Skeletal muscle tissue (tissue), 3 donors: ENCODE measurements at regions not wholly inside any gene's neighbourhood (a gene's known extent, or its start where the extent isn't known, plus 50 kb on each side); places are given as distances from the start of the nearest gene placed in this dataset.
A peak's percentile ranks its signal among the peaks of the same experiment; 100 is the strongest.

Experiments
- H3K27ac ChIP-seq: one replicate; pipeline ENCODE4 v1.7.0; 2013; ENCODE audit warnings: mild to moderate bottlenecking, low read depth, low read length, inconsistent platforms
- H3K27me3 ChIP-seq, 3 donors: one replicate each; pipeline ENCODE4 v1.7.0; 2013; ENCODE audit warnings: low read length in 3 of 3; ENCODE audit not compliant: control insufficient read depth in 3 of 3, insufficient read depth in 3 of 3
- H3K36me3 ChIP-seq, 3 donors: one replicate each; pipeline ENCODE4 v1.7.0; 2013; ENCODE audit warnings: low read length in 3 of 3; ENCODE audit not compliant: control insufficient read depth in 3 of 3, insufficient read depth in 3 of 3
- H3K4me1 ChIP-seq, 3 donors: one replicate each; pipeline ENCODE4 v1.7.0; 2013; ENCODE audit warnings: low read length in 3 of 3, mild to moderate bottlenecking in 3 of 3; ENCODE audit not compliant: control insufficient read depth in 3 of 3, insufficient read depth in 3 of 3
- H3K4me3 ChIP-seq, 3 donors: one replicate each; pipeline ENCODE4 v1.7.0; 2013; ENCODE audit warnings: low read length in 3 of 3
- H3K9ac ChIP-seq, 3 donors: one replicate each; pipeline ENCODE4 v1.7.0; 2013; ENCODE audit warnings: low read length in 3 of 3, mild to moderate bottlenecking in 3 of 3, moderate library complexity in 2 of 3, low read depth in 1 of 3
- H3K9me3 ChIP-seq, 3 donors: one replicate each; pipeline ENCODE4 v1.7.0; 2013; ENCODE audit warnings: low read length in 3 of 3; ENCODE audit not compliant: control insufficient read depth in 3 of 3
- donor health status: Osteomylitis.

DNA sequence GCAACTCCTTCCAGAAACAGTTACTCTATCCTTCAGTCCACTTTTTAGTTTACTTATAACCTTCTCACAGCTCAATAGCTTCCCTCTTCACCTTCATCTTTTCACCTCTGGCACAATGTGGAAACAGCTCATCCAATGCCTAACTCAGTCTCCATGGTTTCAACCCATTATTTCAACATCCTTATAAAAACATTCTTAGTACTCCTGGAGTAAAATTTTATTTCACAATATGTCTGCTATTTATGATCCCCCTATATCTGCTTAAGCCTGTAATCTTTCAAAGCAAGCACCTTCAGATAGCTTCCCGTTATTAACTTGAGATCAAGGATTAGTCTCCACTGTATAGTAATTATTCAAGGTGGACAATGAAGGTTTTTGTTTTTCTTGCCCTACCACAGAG is 156.3 kb downstream of the GASK1B start:
- H3K9me3 ChIP-seq = no peaks in the 10 kb centered on the region
- no peak overlapping the region for H3K27ac ChIP-seq
- no peaks in the 10 kb centered on the region for H3K27me3 ChIP-seq
- no peak overlapping the region for H3K9ac ChIP-seq
- H3K4me3 ChIP-seq = no peak overlapping the region
- no peaks in the 10 kb centered on the region for H3K36me3 ChIP-seq
- H3K4me1 ChIP-seq = peaks cover 0 to 2% (median 0%) of the 10 kb centered on the region in 3 donors

DNA sequence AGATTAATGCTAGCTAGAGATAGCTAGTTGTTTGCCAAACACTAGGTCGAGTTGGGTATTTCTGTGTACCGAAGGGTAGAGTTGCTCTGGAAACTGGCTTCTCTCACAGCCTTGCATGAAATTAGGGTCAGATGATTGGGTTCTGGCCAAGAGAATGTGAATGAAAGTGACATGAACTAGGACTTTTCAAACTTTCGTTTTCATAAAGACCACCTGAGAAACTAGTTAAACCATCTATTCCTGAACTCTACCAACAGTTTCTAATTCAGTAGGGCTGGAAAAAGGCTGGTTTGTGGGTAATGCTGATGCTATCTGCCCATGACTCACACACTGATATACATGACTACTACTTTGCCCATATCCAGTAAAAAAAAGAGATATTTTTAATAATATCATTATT is 157.6 kb downstream of the GASK1B start:
- Histone ChIP-seq H3K9me3 (no peaks in the 10 kb centered on the region), H3K36me3 (no peaks in the 10 kb centered on the region), H3K9ac (no peak overlapping the region), H3K27ac (no peak overlapping the region), H3K4me1 (no peaks in the 10 kb centered on the region), H3K27me3 (no peaks in the 10 kb centered on the region), H3K4me3 (no peak overlapping the region)

DNA sequence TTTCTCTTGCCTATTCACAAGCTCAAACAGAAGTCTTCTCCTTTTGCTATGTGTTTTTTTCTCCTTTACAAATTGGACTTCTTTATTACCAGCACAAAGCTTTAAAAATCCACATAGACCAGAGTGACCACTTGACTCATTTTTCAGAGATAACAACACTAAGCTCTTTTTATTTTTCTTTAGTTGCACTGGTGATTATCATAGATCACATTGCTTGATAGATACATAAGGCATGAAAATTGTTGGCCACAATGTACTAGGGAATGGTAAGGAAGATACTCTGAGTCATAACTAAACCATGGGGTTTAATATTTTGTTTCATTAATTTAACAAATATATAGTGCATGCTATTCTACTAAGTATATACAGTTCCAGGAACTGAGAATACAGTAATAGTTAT is 159.0 kb downstream of the GASK1B start:
- peaks cover 0 to under 1% (median 0%) of the 10 kb centered on the region in 3 donors for H3K4me1 ChIP-seq
- no peaks in the 10 kb centered on the region for H3K27me3 ChIP-seq
- no peak overlapping the region for H3K9ac ChIP-seq
- no peak overlapping the region for H3K4me3 ChIP-seq
- no peak overlapping the region for H3K27ac ChIP-seq
- H3K9me3 ChIP-seq = no peaks in the 10 kb centered on the region
- no peaks in the 10 kb centered on the region for H3K36me3 ChIP-seq

DNA sequence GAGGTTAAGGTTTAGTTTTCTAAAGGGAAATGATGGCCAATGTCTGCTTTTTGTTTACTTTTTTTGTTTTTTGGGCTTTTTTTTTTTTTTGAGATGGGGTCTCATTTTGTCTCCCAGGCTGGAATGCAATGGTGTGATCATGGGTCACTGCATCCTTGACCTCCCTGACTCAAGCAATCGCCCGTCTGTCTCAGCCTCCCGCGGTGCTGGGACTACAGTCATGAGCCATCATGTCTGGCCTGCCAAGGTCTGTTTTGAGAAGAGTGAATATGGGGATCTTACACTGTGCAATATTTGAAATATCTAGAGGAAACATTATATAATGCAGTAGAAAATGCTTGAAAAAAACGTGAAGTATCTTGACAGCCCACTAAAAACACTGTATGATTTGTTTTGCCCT is 162.5 kb downstream of the GASK1B start:
- no peak overlapping the region for H3K27ac ChIP-seq
- H3K4me1 ChIP-seq = peaks cover 0 to 3% (median 3%) of the 10 kb centered on the region in 3 donors

DNA sequence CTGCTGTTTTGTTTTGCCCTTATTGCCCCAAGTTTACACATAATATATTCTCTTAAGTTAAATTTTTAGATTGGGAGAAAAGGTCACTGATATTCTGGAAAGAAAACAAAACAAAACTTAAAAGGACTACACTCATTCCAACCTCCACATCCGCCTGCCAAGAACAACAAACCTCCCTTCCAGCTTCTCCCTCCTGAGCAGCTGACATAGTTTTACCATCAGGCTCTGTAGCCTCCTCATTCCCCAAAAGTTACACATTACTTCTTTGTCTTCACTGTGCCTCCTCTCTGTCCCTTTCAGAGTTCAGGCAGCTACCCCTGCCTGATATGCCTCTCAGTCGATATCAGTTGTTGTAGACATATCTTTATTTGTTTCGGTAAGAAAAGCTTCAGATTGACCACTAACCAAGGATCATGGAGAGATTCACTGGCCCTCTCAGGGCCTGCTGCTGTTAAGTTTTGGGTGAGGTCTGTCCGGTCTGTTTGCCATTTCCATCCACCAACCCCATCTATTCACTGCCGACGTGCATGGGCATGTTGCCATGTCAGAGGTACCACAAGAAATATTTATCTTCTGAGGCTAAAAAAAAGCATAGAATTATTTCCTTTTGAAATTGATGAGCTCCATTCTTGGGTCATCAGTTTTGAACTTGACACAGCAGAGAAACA is 164.1 kb downstream of the GASK1B start:
- Histone ChIP-seq H3K27me3 (no peaks in the 10 kb centered on the region), H3K27ac (peak overlapping the region; percentile 45), H3K9ac (no peak overlapping the region)

More for the DNA sequence above, 162.5 kb downstream of the GASK1B start:
- Histone ChIP-seq H3K36me3 (no peaks in the 10 kb centered on the region), H3K27me3 (no peaks in the 10 kb centered on the region), H3K9ac (no peak overlapping the region), H3K9me3 (no peaks in the 10 kb centered on the region), H3K4me3 (no peak overlapping the region)

DNA sequence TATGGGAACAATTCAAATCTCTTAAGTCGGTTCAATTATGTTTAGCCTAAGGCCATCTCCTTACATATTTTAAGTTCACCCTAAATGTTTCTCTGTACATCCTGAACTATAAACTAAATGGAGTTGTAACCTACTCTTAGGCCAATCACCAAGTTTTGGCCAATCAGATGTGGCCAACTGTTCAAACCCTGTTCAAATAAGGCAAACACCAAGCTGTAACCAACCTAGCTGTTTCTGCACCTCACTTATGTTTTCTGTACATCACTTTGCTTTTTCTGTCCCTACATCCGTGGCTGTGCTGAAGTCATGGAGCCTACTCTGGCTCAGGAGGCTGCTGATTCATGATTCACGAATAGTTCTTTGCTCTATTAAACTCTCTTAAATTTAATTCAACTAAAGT is 165.3 kb downstream of the GASK1B start:
- Histone ChIP-seq H3K27ac (peak overlapping the region; percentile 44), H3K9ac (no peak overlapping the region), H3K9me3 (no peaks in the 10 kb centered on the region), H3K27me3 (no peaks in the 10 kb centered on the region), H3K36me3 (no peaks in the 10 kb centered on the region), H3K4me3 (no peak overlapping the region), H3K4me1 (peaks cover 0 to 5% (median 3%) of the 10 kb centered on the region in 3 donors)

More for the DNA sequence above, 164.1 kb downstream of the GASK1B start:
- no peak overlapping the region for H3K4me3 ChIP-seq
- no peaks in the 10 kb centered on the region for H3K9me3 ChIP-seq
- peaks cover 0 to 5% (median 3%) of the 10 kb centered on the region in 3 donors for H3K4me1 ChIP-seq
- H3K36me3 ChIP-seq = no peaks in the 10 kb centered on the region

DNA sequence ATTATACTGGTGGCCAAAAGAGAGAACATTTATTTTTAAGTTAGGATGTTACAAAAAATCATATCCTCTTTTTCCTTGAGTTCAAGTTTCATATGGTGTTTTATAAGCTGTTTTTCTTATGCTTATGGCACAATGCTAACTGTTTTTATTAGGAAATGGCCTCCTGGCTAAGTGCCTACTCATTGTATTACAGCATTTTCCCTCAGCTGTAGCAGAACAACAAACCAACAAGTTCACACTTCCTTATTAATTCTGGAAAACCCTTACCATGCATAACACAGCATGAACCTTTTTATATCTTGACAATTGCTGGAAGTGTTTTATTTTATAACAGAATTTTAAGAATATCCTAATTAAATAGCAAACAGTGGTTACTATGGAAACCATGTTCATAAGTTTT is 165.8 kb downstream of the GASK1B start:
- Histone ChIP-seq H3K9ac (no peak overlapping the region), H3K4me1 (peaks cover 0 to 5% (median 3%) of the 10 kb centered on the region in 3 donors), H3K27ac (peak overlapping the region; percentile 44)

DNA sequence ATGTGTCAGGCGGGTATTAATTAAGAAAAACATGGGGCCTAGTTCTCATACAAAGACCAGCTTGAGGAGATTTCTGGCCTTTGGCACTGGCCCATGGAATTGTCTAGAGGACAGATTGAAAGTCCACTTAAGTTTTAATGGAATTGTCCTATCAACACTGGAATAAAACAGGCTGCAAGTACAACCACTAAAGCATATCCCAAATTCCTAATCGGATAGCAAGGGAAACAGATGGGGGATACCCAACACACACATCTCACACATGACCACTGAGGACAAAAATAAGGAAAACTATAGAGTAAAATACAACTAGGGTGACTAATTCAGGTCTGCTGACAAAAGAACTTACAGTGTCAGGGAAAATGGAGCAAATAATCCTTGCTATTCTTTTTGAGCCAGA is 167.8 kb downstream of the GASK1B start:
- Histone ChIP-seq H3K9ac (no peak overlapping the region), H3K4me1 (peaks cover 0 to 5% (median 3%) of the 10 kb centered on the region in 3 donors), H3K9me3 (no peaks in the 10 kb centered on the region), H3K4me3 (no peak overlapping the region), H3K36me3 (no peaks in the 10 kb centered on the region), H3K27ac (no peak overlapping the region), H3K27me3 (no peaks in the 10 kb centered on the region)

More for the DNA sequence above, 165.8 kb downstream of the GASK1B start:
- H3K4me3 ChIP-seq = no peak overlapping the region
- H3K36me3 ChIP-seq = no peaks in the 10 kb centered on the region
- H3K9me3 ChIP-seq = no peaks in the 10 kb centered on the region
- no peaks in the 10 kb centered on the region for H3K27me3 ChIP-seq

DNA sequence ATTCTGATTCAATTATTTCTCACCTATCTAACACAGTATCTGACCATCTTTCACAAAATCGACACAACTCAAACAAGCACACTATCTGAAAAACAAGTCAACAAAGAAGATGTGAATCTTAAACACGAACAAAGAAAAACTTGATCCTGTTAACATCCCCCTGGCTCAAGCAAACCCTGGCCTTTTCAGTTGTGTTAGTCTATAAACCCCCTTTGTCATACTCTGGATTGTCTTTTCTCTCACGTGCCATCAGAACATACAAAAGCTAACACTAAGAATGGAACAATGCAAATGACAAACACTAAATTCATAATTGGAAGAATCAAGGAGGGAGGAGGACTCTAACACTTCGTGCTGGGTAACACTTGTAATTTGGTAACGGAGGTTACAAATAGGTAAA is 168.7 kb downstream of the GASK1B start:
- Histone ChIP-seq H3K4me1 (peaks cover 0 to 5% (median 3%) of the 10 kb centered on the region in 3 donors), H3K36me3 (no peaks in the 10 kb centered on the region), H3K4me3 (no peak overlapping the region), H3K9ac (no peak overlapping the region), H3K27ac (no peak overlapping the region), H3K9me3 (no peaks in the 10 kb centered on the region), H3K27me3 (no peaks in the 10 kb centered on the region)

DNA sequence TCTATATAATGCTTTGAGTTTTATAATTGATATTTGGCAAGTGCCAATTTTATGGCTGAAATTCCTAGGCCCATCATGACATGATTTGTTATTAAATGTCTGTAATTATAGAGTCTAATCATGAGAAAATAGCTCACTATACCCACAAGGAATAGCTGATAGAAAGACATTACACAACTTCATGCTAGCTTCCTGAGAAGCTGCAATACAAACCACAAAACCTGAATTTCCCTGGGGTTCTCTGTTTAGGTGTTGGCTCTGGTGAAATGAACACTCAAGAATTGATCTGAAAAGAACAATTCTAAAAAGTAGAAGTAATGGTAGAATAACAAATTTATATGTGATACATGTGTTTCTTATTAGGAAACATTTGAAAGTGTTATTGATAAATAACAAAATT is 169.6 kb downstream of the GASK1B start:
- no peaks in the 10 kb centered on the region for H3K36me3 ChIP-seq
- peaks cover 0 to 5% (median 0%) of the 10 kb centered on the region in 3 donors for H3K4me1 ChIP-seq
- H3K4me3 ChIP-seq = no peak overlapping the region
- H3K9ac ChIP-seq = no peak overlapping the region
- H3K9me3 ChIP-seq = no peaks in the 10 kb centered on the region
- H3K27me3 ChIP-seq = no peaks in the 10 kb centered on the region
- H3K27ac ChIP-seq = no peak overlapping the region
